ENCODE measurements at regions not wholly inside any gene's neighbourhood (a gene's known extent, or its start where the extent isn't known, plus 50 kb on each side); places are given as distances from the start of the nearest gene placed in this dataset.
A peak's percentile ranks its signal among the peaks of the same experiment; 100 is the strongest.
"Not testable (repeated sequence)": the region's sequence is repeated elsewhere in the genome, so short reads cannot be mapped to it uniquely, and the experiment has no call there.

DNA sequence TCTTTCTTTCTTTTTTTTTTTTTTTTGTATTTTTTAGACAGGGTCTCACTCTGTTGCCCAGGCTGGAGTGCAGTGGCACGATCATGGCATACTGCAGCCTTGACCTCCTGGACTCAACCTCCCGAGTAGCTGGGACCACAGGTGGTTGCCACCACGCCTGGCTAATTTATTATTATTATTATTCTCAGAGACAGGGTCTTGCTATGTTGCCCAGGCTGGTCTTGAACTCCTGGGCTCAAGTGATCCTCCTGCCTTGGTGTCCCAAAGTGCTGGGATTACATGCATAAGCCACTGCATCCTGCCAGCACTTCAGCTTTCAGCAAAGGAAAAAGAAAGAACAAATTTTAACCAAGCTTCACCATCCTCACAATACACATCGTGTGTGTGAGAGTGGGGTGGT, 97.9 kb upstream of the SERBP1 start:
- DNase-seq (ENCODE audit: low spot score) (no peak), FAIRE-seq (no peak)

GRCh38 chr1:67530071-67530470, 99.9 kb upstream of the SERBP1 start:
- DNase-seq (ENCODE audit: low spot score) (no peak), FAIRE-seq (no peak)

- DNase-seq (ENCODE audit: low spot score) = peak; percentile 68
- peak; percentile 38 for FAIRE-seq
Measured at GRCh38 chr1:67532452-67533216, 102.4 kb upstream of the SERBP1 start.

DNA sequence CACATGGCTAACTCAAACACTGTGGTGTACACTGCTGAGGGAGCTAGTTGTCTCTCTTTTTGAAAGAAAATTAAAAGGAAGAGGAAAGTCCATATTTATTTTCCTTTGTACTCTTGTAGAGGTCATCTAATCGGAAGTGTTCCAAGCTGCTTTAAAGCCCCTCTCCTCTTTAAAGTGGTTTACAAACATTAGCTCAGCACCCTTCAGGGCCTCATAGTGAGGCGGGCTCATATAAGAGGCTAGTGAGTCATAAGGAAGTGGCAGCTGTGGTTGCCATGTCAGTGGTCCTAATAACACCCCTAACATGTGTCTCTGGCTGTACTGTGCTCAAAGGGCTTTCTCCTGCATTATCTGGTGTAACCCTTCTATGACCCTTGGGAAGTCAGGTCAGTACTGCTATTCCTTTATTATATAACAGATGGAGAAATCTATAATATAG, 104.4 kb upstream of the SERBP1 start:
- DNase-seq (ENCODE audit: low spot score) (peak; percentile 71), FAIRE-seq (no peak)

GRCh38 chr1:67535474-67535873, 105.3 kb upstream of the SERBP1 start:
- FAIRE-seq = no peak

DNA sequence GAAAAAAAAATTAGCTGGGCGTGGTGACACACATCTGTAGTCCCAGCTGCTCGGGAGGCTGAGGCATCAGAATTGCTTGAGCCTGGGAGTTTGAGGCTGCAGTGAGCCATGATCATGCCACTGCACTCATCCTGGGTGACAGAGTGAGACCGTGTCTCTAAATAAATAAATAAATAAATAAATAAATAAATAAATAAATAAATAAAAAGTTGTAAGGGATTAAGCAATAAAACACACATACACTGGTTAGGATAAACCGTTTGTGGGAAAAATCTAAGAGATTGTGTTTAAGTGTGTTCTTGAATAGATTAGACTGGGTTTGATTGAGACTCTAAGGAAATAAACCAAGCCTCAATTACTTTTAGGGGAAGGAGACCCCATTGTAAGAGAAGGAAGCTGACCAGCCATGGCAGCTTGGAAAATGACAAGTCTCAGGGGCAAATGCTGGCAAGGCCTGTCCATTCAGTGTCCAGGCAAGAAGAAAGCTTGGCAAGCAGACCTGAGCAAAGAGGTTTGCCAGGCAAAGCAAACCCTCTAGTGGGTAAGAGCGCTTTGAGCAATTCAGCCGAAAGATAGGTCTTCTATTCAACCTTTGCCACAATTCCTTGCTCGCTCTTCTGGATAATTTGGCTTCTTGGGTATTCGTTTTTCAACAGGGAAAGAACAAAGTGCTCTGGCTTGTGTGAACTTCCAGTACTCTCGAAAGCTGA, 106.9 kb upstream of the SERBP1 start:
- FAIRE-seq (no peak), DNase-seq (ENCODE audit: low spot score) (no peak)

More at GRCh38 chr1:67535474-67535873, 105.3 kb upstream of the SERBP1 start:
- DNase-seq (ENCODE audit: low spot score) = peak; percentile 61

- FAIRE-seq = no peak
- DNase-seq (ENCODE audit: low spot score) = no peak
Measured at GRCh38 chr1:67537667-67538018, 107.4 kb upstream of the SERBP1 start.

DNA sequence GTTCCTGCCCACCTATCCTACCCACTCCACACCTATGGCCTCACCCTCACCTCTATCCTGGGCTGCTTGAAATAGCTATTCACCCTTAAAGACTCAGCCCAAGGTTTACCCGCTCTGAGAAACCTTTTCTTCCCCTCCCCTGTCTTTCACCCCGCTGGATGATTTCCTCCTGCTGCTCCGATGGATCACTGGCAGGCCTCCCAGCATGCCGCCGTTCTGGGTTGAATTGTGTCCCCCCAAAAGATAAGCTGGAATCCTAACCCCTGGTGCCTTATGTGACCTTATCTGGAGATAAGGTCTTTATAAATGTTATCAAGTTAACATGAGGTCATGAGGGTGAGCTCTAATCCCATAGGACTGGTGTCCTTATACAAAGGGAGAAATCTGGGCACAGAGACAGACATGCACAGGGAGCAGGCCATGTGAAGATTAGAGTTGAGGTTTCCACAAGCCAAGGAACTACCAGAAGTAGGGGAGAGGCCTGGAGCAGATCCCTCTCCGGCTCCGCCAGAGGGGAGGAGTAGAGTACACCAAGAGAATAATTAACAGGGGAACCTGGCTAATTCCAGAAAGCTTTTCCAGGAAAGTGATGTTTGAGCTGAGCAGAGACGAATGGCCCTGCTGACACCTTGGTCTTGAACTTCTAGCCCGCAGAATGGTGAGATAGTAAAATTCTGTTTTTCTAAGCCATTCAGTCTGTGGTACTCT, 110.0 kb upstream of the SERBP1 start:
- FAIRE-seq (no peak), DNase-seq (ENCODE audit: low spot score) (no peak)

DNA sequence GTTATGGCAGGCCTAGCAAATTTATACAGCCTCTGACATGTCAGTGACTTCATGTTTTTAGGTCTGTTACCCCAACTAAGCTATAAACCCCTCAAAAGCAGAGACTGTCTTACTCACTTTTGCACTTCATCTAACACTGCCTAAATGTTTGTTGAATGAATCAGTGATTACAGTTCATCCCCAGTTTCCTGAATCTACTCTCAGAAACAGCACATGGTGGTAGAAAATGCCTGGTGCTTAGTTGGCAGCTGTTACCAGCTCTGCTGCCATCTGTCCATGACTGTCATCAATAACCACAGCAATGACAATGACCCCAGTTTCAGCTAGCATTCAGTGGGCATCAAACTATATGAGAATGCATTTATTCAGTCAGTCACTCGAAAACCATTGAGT, 110.5 kb upstream of the SERBP1 start:
- DNase-seq (ENCODE audit: low spot score) (no peak), FAIRE-seq (no peak)

GRCh38 chr1:67542747-67543146, 112.5 kb upstream of the SERBP1 start:
- FAIRE-seq (no peak), DNase-seq (ENCODE audit: low spot score) (no peak)

GRCh38 chr1:67544921-67545320, 114.7 kb upstream of the SERBP1 start:
- no peak for FAIRE-seq
- DNase-seq (ENCODE audit: low spot score) = no peak

DNA sequence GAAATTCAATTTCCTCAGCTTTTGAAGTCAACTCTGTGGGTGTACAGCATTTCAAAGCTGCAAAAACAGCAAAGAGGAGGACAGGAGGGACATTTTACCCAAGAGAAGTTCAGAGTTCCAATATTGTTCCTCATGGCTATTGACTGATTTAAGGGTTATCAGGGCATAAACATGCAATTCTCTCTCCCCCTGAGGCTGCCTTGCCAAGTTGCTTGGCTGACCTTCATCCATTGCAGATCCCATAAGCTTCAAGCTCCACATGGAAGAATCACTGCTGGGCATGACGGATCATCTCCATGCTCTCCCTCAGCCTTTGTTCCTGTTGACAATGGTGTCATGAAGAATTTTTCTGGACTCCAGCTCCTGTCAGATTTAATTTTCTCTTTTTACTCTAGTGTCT, 115.2 kb upstream of the SERBP1 start:
- FAIRE-seq (no peak), DNase-seq (ENCODE audit: low spot score) (no peak)

GRCh38 chr1:67551375-67551774, 121.2 kb upstream of the SERBP1 start:
- DNase-seq (ENCODE audit: low spot score) = no peak
- no peak for FAIRE-seq

DNA sequence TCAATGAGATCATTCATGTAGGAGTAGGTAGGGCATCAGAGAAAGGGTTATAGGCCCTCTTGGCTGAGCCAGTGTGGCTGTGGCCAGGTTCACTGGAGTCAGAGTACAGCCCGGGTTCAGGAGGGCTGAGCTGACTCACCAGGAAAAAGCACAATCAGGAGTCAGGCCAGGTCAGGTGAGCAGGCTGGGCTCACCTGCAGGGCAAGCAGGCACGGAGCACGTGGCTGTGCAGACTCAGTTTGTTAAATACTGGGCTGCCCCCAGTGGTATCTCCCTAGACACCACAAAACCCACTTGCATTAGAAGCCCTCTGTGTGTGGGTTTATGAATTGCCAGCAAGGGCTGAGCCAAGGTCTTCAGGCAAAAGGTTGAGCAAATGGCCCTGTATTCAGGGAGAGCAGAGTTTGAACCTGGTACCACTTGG, 122.1 kb upstream of the SERBP1 start:
- DNase-seq (ENCODE audit: low spot score) (peak; percentile 31), FAIRE-seq (no peak)

- not testable (repeated sequence) for FAIRE-seq; DNase-seq (ENCODE audit: low spot score)
Measured at GRCh38 chr1:67554204-67554603, 124.0 kb upstream of the SERBP1 start.

DNA sequence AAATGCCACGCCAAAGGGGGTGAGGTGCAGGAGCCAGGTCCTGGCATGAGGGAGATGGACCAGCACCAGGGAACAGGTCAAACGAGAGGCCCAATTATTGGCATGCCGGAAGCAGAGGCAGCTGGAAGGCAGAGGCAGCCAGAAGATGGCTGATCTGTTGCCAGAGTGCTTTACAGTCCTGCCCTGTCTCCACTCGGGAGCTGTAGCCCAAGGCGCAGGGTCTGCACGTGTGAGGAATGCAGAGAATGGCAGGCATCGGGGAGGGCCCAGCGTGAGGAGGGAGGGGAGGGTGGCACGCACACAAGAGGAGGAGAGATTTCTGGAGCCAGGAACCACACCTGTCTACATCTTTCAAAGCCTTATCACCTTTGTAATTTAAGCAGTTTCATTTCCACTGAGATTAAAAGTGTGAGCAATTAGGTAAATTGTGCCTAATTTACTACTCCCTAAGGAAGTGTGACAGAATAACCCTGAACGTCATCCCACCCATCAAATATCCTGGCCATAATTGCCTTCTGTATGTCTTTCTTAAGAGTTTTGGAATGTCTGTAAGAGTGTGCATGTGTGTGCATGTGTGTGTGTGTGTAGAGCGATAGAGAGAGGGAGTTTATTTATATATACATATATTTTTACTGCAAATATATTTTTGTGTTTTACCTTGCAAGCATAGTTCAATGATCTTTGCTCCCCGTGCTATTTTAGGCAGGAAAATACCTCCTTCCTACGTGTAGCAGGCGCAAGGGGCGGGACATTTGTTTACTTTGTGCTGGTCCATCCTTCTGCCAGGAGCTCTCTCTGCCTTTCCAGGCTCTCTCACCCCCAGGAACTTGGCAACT, 125.5 kb upstream of the SERBP1 start:
- FAIRE-seq = no peak
- no peak for DNase-seq (ENCODE audit: low spot score)

- FAIRE-seq (no peak), DNase-seq (ENCODE audit: low spot score) (no peak)
Measured at GRCh38 chr1:67556297-67556900, 126.2 kb upstream of the SERBP1 start.

GRCh38 chr1:67557696-67558448, 127.1 kb upstream of the GADD45A start:
- DNase-seq (ENCODE audit: low spot score) = no peak
- FAIRE-seq = no peak

DNA sequence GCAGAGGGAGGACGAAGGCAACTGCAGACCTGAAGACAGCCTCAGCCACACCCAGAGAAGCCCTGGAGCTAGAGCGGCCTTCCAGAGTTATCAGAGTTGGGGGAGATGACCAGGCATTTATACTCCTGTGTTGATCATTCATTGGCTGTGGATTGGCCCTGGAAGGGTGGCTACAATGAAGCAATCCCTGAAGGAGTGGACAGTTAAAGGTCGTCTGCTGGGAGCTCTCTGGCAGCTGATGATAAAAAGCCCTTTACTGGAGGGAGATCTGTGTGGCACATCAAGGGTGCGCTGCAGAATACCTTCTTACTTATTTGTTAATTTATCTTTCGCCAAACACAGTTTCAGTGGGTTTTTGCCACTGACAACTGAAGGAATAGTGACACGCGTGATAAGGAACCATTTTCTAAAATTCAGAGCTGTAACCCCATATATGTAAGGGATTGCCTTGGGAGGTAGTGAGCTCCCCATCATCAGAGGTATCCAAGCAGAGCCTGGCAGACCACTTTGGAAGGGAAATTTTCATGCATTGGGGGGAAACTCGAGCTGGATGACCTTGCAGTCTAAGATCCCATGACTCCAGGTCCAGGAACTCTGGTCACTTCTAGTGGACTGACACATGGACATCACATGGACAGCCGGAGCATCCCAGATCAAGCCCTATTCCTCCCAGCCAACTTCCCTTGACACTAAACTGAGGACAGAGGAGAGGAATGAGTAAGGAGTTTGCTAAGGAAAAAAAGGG, 126.4 kb upstream of the GADD45A start:
- DNase-seq (ENCODE audit: low spot score) (no peak), FAIRE-seq (no peak)

Data from RCC 7860 (cell line).